Breast epithelium (tissue), 3 donors: ENCODE measurements at regions not wholly inside any gene's neighbourhood (a gene's known extent, or its start where the extent isn't known, plus 50 kb on each side); places are given as distances from the start of the nearest gene placed in this dataset.

ENCODE experiments used
- POLR2AphosphoS5 ChIP-seq, 3 donors: sonication (generic); formaldehyde crosslinking; IDR thresholded peaks; one replicate each; pipeline ENCODE4 v1.6.1; 2017; ENCODE audit warnings: antibody characterized with exemption in 3 of 3
- TF ChIP-seq, protein P1 (sequence below), 3 donors: fragments of 450-650 bp; IDR thresholded peaks; one replicate each; pipeline ENCODE4 v1.5.1; 2016 to 2017; ENCODE audit warnings: antibody characterized with exemption in 3 of 3, mild to moderate bottlenecking in 3 of 3, moderate library complexity in 3 of 3

DNA sequence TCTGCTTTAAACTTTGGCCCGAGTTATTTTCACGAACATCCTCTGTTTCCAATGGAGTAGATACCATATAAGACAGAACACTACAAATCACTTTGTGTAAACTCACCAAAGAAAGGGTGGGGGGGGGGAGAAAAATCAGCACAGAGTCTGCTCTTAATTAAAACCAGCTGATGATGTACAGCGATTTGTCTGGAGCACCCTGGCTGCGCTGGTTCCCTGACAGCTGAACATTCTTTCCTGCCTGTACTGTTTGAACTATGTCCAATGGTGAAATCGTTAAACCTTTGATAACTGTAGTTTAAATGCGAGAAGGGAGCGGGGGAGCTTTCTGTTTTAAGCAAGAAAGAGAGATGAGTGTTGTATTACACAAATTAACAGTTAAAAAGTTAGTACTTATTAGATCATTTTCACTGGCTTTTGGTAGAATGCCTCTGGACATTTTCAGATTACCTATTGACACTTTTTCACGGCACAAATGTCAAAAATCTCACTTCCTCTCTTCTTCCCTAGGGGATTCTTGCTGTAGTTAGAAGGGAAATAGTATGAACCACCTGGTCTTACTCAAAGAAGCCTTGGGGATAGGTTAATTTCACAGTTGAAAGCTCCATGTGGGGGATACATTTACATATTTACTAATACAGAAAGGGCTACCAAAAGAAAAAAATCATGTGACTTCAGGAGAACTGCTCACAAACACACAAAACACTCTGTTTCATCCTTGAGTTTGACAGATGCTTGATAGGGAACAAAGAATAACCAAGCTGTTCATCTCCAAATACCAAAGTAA is 140.2 kb upstream of the RUNX1 start:
- TF ChIP-seq, protein P1, sequence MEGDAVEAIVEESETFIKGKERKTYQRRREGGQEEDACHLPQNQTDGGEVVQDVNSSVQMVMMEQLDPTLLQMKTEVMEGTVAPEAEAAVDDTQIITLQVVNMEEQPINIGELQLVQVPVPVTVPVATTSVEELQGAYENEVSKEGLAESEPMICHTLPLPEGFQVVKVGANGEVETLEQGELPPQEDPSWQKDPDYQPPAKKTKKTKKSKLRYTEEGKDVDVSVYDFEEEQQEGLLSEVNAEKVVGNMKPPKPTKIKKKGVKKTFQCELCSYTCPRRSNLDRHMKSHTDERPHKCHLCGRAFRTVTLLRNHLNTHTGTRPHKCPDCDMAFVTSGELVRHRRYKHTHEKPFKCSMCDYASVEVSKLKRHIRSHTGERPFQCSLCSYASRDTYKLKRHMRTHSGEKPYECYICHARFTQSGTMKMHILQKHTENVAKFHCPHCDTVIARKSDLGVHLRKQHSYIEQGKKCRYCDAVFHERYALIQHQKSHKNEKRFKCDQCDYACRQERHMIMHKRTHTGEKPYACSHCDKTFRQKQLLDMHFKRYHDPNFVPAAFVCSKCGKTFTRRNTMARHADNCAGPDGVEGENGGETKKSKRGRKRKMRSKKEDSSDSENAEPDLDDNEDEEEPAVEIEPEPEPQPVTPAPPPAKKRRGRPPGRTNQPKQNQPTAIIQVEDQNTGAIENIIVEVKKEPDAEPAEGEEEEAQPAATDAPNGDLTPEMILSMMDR (IDR thresholded peaks at IDR 0.05), result no peak
- TF ChIP-seq POLR2AphosphoS5 (IDR thresholded peaks at IDR 0.05), result no peak
